ENCODE measurements at regions not wholly inside any gene's neighbourhood (a gene's known extent, or its start where the extent isn't known, plus 50 kb on each side); places are given as distances from the start of the nearest gene placed in this dataset.

- H3K79me2 ChIP-seq (ENCODE audit: insufficient read depth, low read depth, low read length) = no peaks in the 10 kb centered on the region
- no peaks in the 10 kb centered on the region for H3K9me2 ChIP-seq (ENCODE audit: insufficient read depth, low read length)
- no TSS peak for BruUV-seq (replicated peaks)
- H3K4me2 ChIP-seq (ENCODE audit: low read length) = no peak overlapping the region
- DNase-seq (ENCODE audit: low spot score) = no peak
- H3K9me3 ChIP-seq (ENCODE audit: low read length) = no peaks in the 10 kb centered on the region
- no peaks in the 10 kb centered on the region for H3K36me3 ChIP-seq (ENCODE audit: insufficient read depth, low read length)
- no peaks in the 10 kb centered on the region for H3K4me1 ChIP-seq (ENCODE audit: insufficient read depth, low read length, poor library complexity, severe bottlenecking)
- H4K20me1 ChIP-seq (ENCODE audit: insufficient read depth, low read length) = no peaks in the 10 kb centered on the region
- TF ChIP-seq CTCF (conservative IDR thresholded peaks at IDR 0.05; ENCODE audit: low read length) (no peak), EZH2phosphoT487 (IDR thresholded peaks at IDR 0.05; ENCODE audit: borderline replicate concordance, low read depth, low read length) (no peak)
- CTCF ChIA-PET (ENCODE audit: unreplicated experiment) = no interaction called here
- H3K4me3 ChIP-seq (ENCODE audit: low read depth, low read length, poor library complexity, severe bottlenecking) = no peak overlapping the region
- H3K27ac ChIP-seq (ENCODE audit: low read depth, low read length, poor library complexity, severe bottlenecking) = no peak overlapping the region
- POLR2A ChIA-PET = interaction anchor here (0.6 to 1.1 kb wide), 2 partner anchors 46 to 68 kb away, joined by 3 read pairs; no protein-coding TSS in a partner anchor
- no peak overlapping the region for H2AFZ ChIP-seq (ENCODE audit: low read length)
- intact Hi-C loops (cut with micrococcal nuclease; ENCODE audit: unreplicated experiment) = no loop called here
Measured at GRCh38 chr10:125578658-125579315, 104.2 kb downstream of the TEX36 start.

GRCh38 chr10:125575843-125576242 lies 107.1 kb downstream of the TEX36 start:
- no peaks in the 10 kb centered on the region for H3K79me2 ChIP-seq (ENCODE audit: insufficient read depth, low read depth, low read length)
- no peak overlapping the region for H3K4me2 ChIP-seq (ENCODE audit: low read length)
- H3K9me3 ChIP-seq (ENCODE audit: low read length) = no peaks in the 10 kb centered on the region
- no peaks in the 10 kb centered on the region for H4K20me1 ChIP-seq (ENCODE audit: insufficient read depth, low read length)
- H3K36me3 ChIP-seq (ENCODE audit: insufficient read depth, low read length) = no peaks in the 10 kb centered on the region
- POLR2A ChIA-PET = no interaction called here
- CTCF ChIA-PET (ENCODE audit: unreplicated experiment) = no interaction called here
- TF ChIP-seq CTCF (conservative IDR thresholded peaks at IDR 0.05; ENCODE audit: low read length) = no peak
- TF ChIP-seq EZH2phosphoT487 (IDR thresholded peaks at IDR 0.05; ENCODE audit: borderline replicate concordance, low read depth, low read length) = no peak
- H3K27ac ChIP-seq (ENCODE audit: low read depth, low read length, poor library complexity, severe bottlenecking) = no peak overlapping the region
- no TSS peak for BruUV-seq (replicated peaks)
- H3K9me2 ChIP-seq (ENCODE audit: insufficient read depth, low read length) = no peaks in the 10 kb centered on the region
- H2AFZ ChIP-seq (ENCODE audit: low read length) = no peak overlapping the region
- no peak overlapping the region for H3K4me3 ChIP-seq (ENCODE audit: low read depth, low read length, poor library complexity, severe bottlenecking)
- intact Hi-C loops (cut with micrococcal nuclease; ENCODE audit: unreplicated experiment) = no loop called here
- H3K4me1 ChIP-seq (ENCODE audit: insufficient read depth, low read length, poor library complexity, severe bottlenecking) = no peaks in the 10 kb centered on the region
- DNase-seq (ENCODE audit: low spot score) = no peak

GRCh38 chr10:125568156-125568555 lies 114.8 kb downstream of the TEX36 start:
- intact Hi-C loops (cut with micrococcal nuclease; ENCODE audit: unreplicated experiment) = no loop called here
- Histone ChIP-seq H3K36me3 (ENCODE audit: insufficient read depth, low read length) (no peaks in the 10 kb centered on the region), H3K79me2 (ENCODE audit: insufficient read depth, low read depth, low read length) (no peaks in the 10 kb centered on the region), H4K20me1 (ENCODE audit: insufficient read depth, low read length) (no peaks in the 10 kb centered on the region), H3K9me2 (ENCODE audit: insufficient read depth, low read length) (no peaks in the 10 kb centered on the region), H3K4me3 (ENCODE audit: low read depth, low read length, poor library complexity, severe bottlenecking) (no peak overlapping the region), H2AFZ (ENCODE audit: low read length) (no peak overlapping the region), H3K9me3 (ENCODE audit: low read length) (no peaks in the 10 kb centered on the region), H3K27ac (ENCODE audit: low read depth, low read length, poor library complexity, severe bottlenecking) (no peak overlapping the region), H3K4me1 (ENCODE audit: insufficient read depth, low read length, poor library complexity, severe bottlenecking) (no peaks in the 10 kb centered on the region), H3K4me2 (ENCODE audit: low read length) (no peak overlapping the region)
- no TSS peak for BruUV-seq (replicated peaks)
- CTCF ChIA-PET (ENCODE audit: unreplicated experiment) = no interaction called here
- DNase-seq (ENCODE audit: low spot score) = no peak
- no peak for TF ChIP-seq EZH2phosphoT487 (IDR thresholded peaks at IDR 0.05; ENCODE audit: borderline replicate concordance, low read depth, low read length)
- no peak for TF ChIP-seq CTCF (conservative IDR thresholded peaks at IDR 0.05; ENCODE audit: low read length)
- POLR2A ChIA-PET = no interaction called here

Data from OCI-LY7 (cell line).